Prostate gland (tissue), 2 donors: ENCODE measurements at regions not wholly inside any gene's neighbourhood (a gene's known extent, or its start where the extent isn't known, plus 50 kb on each side); places are given as distances from the start of the nearest gene placed in this dataset.

Experiments
- DNase-seq: peaks from one replicate; pipeline ENCODE4 v3.0.0-alpha.2; 2019; ENCODE audit warnings: low spot score
- H3K27ac ChIP-seq, 2 donors: fragments of 200-600 bp; sonication (generic); 2 replicates each; pipeline ENCODE4 v1.5.1; 2017 to 2019
- H3K27me3 ChIP-seq: fragments of 200-600 bp; sonication (generic); replicated peaks from 2 replicates; pipeline ENCODE4 v1.5.1; 2019; ENCODE audit not compliant: insufficient read depth
- H3K36me3 ChIP-seq, 2 donors: fragments of 200-600 bp; sonication (generic); 1 replicate in 1 of 2; 2 replicates in 1 of 2; pipeline versions ENCODE4 v1.5.1 to v1.8.1; 2017 to 2019
- H3K4me1 ChIP-seq: fragments of 200-600 bp; sonication (generic); replicated peaks from 2 replicates; pipeline ENCODE4 v1.5.1; 2019
- H3K4me3 ChIP-seq, 2 donors: fragments of 200-600 bp; sonication (generic); 2 replicates each; pipeline ENCODE4 v1.5.1; 2017 to 2019
- H3K9me3 ChIP-seq: fragments of 200-600 bp; sonication (generic); 2 replicates; pipeline ENCODE4 v1.5.1; 2017
- CTCF ChIP-seq, 4 experiments: fragments of 200-600 bp in 2 of 4; fragments of 450-650 bp in 2 of 4; sonication (generic) in 2 of 4; IDR thresholded peaks; 1 replicate in 3 of 4; 2 replicates in 1 of 4; pipeline ENCODE4 v1.5.1; 2016 to 2019; ENCODE audit warnings: antibody characterized with exemption in 4 of 4, mild to moderate bottlenecking in 2 of 4, moderate library complexity in 2 of 4
- POLR2A ChIP-seq: fragments of 450-650 bp; IDR thresholded peaks from one replicate; pipeline ENCODE4 v1.6.1; 2016; ENCODE audit warnings: antibody characterized with exemption, mild to moderate bottlenecking
- POLR2AphosphoS5 ChIP-seq: sonication (generic); formaldehyde crosslinking; IDR thresholded peaks from one replicate; pipeline ENCODE4 v1.6.1; 2017; ENCODE audit warnings: antibody characterized with exemption
- WGBS: methylation state at CpG from one replicate; pipeline ENCODE4 v1.1.5; 2018; 5-methylcytosine and 5-hydroxymethylcytosine counted together
- intact Hi-C: fragments of 100-400 bp; cut with DNase I; formaldehyde crosslinking; loops from one replicate; pipeline ENCODE4 v1.14.2; 2022

GRCh38 chr5:166746506-166746905 lies 1544.9 kb upstream of the WWC1 start:
- DNase-seq, result no peak
- intact Hi-C loops, result no loop called here
- TF ChIP-seq POLR2A (no peak), POLR2AphosphoS5 (no peak), CTCF (IDR thresholded peaks at IDR 0.05) (no peak)
- H3K27ac ChIP-seq, result no peak overlapping the region
- no peaks in the 10 kb centered on the region for H3K9me3 ChIP-seq
- no peaks in the 10 kb centered on the region for H3K4me1 ChIP-seq
- 100% methylated on average over 2 of the region's 2 CpGs for WGBS
- no peak overlapping the region for H3K4me3 ChIP-seq
- H3K36me3 ChIP-seq, result no peaks in the 10 kb centered on the region
- no peaks in the 10 kb centered on the region for H3K27me3 ChIP-seq

- intact Hi-C loops, result no loop called here
- no peak for TF ChIP-seq POLR2AphosphoS5
- no peak for TF ChIP-seq POLR2A
These were observed 1541.1 kb upstream of the WWC1 start for GRCh38 chr5:166750376-166750775.

GRCh38 chr5:166758151-166758550 lies 1533.3 kb upstream of the WWC1 start:
- intact Hi-C loops, result no loop called here

More at GRCh38 chr5:166750376-166750775, 1541.1 kb upstream of the WWC1 start:
- H3K27ac ChIP-seq, result no peak overlapping the region
- no peaks in the 10 kb centered on the region for H3K4me1 ChIP-seq
- no peaks in the 10 kb centered on the region for H3K36me3 ChIP-seq
- H3K9me3 ChIP-seq, result no peaks in the 10 kb centered on the region
- no peak for DNase-seq
- H3K4me3 ChIP-seq, result no peak overlapping the region
- H3K27me3 ChIP-seq, result no peaks in the 10 kb centered on the region

GRCh38 chr5:166767858-166768257 lies 1523.6 kb upstream of the WWC1 start:
- intact Hi-C loops, result no loop called here
- DNase-seq, result no peak
- 70% methylated on average over 5 of the region's 5 CpGs for WGBS
- Histone ChIP-seq H3K4me3 (no peak overlapping the region), H3K9me3 (no peaks in the 10 kb centered on the region), H3K27ac (no peak overlapping the region), H3K27me3 (no peaks in the 10 kb centered on the region), H3K4me1 (no peaks in the 10 kb centered on the region), H3K36me3 (no peaks in the 10 kb centered on the region)
- no peak for TF ChIP-seq POLR2A
- TF ChIP-seq CTCF (IDR thresholded peaks at IDR 0.05), result no peak
- no peak for TF ChIP-seq POLR2AphosphoS5

More at GRCh38 chr5:166758151-166758550, 1533.3 kb upstream of the WWC1 start:
- Histone ChIP-seq H3K36me3 (no peaks in the 10 kb centered on the region), H3K9me3 (no peaks in the 10 kb centered on the region), H3K4me1 (no peaks in the 10 kb centered on the region), H3K27ac (no peak overlapping the region), H3K4me3 (no peak overlapping the region), H3K27me3 (no peaks in the 10 kb centered on the region)
- DNase-seq, result no peak
- TF ChIP-seq CTCF (IDR thresholded peaks at IDR 0.05) (no peak), POLR2A (no peak), POLR2AphosphoS5 (no peak)

GRCh38 chr5:166768536-166768935 lies 1522.9 kb upstream of the WWC1 start:
- no peaks in the 10 kb centered on the region for H3K4me1 ChIP-seq
- no peaks in the 10 kb centered on the region for H3K27me3 ChIP-seq
- intact Hi-C loops, result no loop called here
- H3K9me3 ChIP-seq, result no peaks in the 10 kb centered on the region
- TF ChIP-seq CTCF (IDR thresholded peaks at IDR 0.05) (no peak), POLR2AphosphoS5 (no peak), POLR2A (no peak)
- DNase-seq, result no peak
- no peaks in the 10 kb centered on the region for H3K36me3 ChIP-seq
- 66% methylated on average over 2 of the region's 2 CpGs for WGBS
- no peak overlapping the region for H3K27ac ChIP-seq
- H3K4me3 ChIP-seq, result no peak overlapping the region
